Activated T-cell treated with anti-CD3 and anti-CD28 coated beads for 4 hours (primary cell): ENCODE measurements at regions not wholly inside any gene's neighbourhood (a gene's known extent, or its start where the extent isn't known, plus 50 kb on each side); places are given as distances from the start of the nearest gene placed in this dataset.
"Not testable (repeated sequence)": the region's sequence is repeated elsewhere in the genome, so short reads cannot be mapped to it uniquely, and the experiment has no call there.

ENCODE experiments used
- DNase-seq: peaks from one replicate; pipeline ENCODE4 v3.0.0-alpha.2; 2020

DNA sequence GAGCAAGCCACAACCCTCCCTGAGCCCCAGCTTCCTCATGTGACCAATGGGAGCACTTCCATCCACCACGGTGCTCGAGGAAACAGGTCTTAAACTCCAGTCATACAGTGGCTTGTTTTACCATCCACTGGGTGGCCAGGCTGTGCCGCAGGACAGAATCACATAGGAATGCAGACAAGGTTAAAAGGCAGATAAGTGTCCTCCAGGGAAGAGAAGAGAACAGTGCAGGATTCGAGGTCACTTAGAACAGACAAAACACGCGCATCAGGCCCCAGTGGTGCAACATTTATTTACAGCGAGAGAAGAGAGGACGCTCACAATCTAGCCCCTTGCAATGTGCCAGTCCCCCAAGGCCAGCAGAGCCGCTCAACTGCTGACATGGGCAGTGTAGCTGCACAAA, 92.8 kb downstream of the TMEM130 start:
- no peak for DNase-seq

DNA sequence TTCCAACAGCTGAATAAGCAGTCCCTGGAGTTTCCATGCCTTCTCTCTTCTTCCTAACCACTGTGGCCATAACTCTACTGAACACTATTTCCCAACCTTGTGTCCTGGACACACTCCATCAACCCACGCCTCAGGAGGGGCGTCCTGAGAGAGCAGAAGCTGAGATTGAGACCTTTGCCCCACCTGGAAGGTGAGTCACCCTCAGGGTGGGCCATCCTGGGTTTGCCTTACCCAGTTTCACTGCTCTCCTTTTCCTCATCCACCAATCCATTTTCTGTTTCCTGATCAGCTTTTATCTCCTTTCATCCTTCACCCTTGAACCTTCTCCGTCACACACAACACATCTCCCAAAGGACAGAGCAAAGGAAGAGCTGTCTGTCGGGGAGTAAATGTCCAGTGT, 91.4 kb downstream of the TMEM130 start:
- no peak for DNase-seq

DNA sequence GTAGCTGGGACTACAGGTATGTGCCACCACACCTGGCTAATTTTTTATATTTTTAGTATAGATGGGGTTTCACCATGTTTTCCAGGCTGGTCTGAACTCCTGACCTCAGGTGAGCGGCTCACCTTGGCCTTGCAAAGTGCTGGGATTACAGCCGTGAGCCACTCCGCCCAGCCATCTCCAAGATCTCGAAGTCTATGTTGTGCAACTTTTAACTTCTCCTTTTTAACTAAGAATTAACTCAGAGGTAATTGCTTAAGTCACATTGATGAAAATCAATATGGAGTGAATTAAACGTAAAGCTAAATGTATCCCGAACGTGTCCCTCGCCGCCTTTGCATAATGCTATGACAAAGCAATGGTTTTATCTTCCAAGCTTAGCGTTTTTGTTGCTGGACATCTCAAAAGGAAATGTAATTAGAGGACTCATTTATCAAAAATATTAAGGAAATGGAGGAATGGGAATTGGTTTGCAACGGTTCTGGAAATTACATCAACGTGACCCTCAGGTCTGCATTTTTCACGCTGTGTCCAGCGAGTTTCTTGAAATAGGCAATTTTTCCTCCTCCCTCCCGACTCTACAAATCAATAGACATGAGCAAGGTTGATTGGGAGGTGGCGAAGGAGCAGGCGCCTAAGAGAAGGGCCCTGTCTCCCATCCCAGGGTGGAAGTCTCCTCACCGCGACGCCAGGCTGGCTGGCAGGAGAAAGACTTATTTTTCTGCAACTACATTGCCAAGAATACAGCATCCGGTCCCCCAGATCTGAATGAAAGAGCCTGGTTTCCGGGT, 89.8 kb downstream of the TMEM130 start:
- DNase-seq: no peak

DNA sequence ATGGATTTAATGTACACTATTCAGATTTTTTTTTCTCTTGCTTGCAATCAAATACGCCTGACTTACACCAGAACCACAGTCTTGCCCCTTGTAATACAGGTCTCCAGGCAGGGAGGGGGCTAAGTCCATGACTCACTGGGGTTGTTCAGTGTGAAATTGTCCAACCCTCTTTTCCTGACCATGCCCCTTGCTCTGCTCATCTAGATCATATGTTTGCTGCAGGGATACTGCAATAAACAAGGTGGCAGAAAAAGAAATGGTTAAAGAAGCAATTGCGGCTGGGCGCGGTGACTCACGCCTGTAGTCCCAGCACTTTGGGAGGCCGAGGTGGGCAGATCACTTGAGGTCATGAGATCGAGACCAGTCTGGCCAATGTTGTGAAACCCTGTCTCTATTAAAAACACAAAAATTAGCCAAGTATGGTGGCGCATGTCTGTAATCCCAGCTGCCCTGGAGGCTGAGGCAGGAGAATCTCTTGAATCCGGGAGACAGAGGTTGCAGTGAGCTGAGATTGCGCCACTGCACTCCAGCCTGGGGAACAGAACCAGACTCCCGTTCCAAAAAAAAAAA, 85.5 kb downstream of the TMEM130 start:
- DNase-seq: no peak

DNA sequence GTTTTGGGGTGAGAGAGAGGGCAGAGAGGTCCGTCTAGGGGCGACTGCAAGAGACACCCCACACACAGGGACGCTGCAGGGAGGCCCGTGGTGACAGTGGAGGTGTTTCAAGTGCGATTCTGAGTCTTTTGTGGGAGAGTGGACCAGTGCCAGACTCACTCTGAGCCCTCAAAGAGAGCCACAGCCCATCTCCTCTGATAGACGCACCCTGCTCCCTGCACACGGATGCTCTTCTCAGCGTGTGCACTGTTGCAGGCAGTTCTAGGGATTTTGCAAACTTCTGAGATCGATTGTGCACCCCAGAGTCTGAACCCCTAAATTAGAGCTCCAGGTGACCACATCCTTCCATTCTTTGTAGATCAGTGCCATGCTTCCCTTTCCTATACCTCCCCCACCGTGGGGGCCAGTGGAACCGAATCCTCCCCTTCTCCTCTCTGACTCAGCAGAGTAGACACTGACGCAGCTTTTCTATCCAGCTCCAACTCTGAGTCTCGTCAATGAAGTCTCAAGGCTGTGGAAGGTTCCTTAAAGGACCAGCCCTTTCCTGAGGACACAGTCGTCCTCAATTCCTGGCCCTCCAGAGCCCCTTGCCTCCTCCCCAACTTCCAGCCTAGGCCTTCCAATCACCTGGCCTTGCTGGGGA, 83.8 kb downstream of the TMEM130 start:
- no peak for DNase-seq

DNA sequence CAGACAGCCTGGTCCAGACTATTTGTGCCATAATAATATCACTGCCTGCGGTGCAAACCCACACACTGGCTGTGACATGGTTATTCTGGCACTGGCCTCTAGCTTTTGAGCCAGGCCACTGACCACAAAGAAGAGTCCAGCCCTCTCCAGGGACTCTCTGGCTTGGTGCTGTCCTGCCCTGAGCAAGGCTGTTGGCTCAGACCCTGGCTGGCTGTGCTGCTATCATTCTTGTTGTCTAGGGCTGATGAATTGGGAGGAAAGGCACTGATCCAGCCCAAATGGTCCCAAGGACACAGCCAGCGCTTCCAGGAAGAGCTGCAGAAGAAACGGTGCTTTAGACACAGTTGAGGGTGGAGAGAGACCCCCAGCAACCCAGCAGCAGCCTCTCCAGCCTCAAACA, 80.8 kb downstream of the TMEM130 start:
- no peak for DNase-seq

DNA sequence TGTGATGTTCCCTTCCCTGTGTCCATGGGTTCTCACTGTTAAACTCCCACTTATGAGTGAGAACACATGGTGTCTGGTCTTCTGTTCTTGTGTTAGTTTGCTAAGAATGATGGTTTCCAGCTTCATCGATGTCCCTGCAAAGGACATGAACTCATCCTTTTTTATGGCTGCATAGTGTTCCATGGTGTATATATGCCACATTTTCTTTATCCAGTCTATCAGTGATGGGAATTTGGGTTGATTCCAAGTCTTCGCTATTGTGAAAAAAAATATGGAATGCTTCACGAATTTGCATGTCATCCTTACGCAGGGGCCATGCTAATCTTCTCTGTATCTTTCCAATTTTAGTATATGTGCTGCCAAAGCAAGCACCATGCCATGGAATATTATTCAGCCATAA, 75.4 kb downstream of the TMEM130 start:
- not testable (repeated sequence) for DNase-seq

DNA sequence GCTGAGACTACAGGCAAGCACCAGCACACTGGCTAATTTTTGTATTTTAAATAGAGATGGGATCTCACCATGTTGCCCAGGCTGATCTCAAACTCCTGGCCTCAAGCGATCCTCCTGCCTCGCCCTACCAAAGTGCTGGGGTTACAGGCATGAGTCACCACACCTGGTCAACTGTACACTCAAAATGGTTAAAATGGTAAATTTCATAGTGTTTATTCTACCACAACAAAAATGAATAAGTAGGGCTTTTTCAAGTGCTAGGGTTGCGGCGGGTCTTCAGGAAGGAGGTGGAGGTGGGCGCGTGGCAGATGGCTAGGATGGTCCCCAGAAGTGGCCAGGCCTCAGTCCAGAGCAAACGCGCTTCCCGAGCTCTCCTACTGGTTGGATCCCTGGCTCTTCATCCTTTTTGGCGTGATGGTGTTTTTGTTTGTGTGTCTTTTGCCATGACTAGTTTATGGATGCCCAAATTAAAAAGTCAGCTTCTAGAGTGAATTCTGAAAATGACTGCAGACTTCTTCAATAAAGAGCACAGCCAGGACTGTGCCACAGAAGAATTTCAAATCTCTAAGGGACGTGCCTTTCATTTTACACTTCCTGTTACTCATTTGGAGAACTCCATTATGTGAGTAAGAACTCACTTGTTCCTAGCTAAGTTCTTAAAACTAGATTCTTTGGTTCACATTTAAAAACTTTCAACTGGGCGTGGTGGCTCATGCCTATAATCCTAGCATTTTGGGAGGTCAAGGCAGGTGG, 73.9 kb downstream of the TMEM130 start:
- DNase-seq: no peak
